GM19372 (cell line): ENCODE measurements at regions not wholly inside any gene's neighbourhood (a gene's known extent, or its start where the extent isn't known, plus 50 kb on each side); places are given as distances from the start of the nearest gene placed in this dataset.
"Not testable (repeated sequence)": the region's sequence is repeated elsewhere in the genome, so short reads cannot be mapped to it uniquely, and the experiment has no call there.

Experiments used
- ATAC-seq: cut with Tn5 transposase; IDR thresholded peaks from one replicate; pipeline ENCODE4 v1.9.1; 2021; ENCODE audit warnings: mild to moderate bottlenecking, low read depth, moderate library complexity; ENCODE audit not compliant: unreplicated experiment

DNA sequence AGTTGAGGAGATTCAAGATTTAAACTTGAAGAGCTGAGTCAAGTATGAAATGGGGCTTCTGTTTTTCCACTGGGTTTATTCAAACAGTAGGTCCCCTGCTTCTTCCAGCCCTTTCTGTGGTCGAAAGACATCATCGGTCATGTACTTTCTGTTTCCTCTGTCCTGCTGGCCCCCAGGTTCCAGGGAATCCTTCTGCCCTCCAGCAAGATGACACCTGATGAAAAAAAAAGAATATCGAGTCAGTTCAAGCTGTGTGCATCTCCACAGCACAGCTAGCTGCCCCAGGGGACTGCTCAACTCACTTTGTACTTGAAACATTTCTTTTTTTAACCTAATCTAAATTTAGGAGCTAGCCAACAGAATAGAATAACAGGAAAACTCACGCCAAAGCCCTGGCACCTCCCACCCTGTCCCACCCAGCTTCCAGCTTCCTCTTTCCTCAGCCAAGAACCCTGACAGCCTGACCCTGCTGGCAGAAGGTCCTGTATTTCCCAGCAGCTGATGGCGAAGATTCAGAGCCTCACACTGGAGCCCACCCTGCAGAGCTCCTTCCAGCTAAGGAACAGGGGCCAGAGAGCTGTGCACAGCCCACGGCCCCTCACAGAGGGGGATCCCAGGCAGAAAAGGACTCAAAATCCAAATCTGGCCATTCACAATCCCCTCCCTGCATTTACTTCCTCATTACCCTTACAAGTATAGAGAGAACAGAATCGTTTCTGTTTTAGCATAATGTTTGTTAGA, 176.5 kb downstream of the PSMG1 start:
- no peak for ATAC-seq

DNA sequence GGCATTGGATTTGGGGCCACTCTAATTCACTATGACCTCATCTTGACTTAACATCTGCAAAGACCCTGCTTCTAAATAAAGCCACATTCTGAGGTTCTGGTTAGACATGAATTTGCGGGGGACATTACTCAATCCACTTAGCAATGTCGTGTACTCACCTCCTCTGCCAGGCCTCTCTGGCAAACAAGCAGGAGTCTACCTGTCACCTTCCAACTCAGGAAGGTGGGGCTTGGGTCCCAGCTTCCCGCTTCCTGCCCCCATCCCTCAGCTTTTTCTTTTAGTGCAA, 177.8 kb downstream of the PSMG1 start:
- no peak for ATAC-seq

DNA sequence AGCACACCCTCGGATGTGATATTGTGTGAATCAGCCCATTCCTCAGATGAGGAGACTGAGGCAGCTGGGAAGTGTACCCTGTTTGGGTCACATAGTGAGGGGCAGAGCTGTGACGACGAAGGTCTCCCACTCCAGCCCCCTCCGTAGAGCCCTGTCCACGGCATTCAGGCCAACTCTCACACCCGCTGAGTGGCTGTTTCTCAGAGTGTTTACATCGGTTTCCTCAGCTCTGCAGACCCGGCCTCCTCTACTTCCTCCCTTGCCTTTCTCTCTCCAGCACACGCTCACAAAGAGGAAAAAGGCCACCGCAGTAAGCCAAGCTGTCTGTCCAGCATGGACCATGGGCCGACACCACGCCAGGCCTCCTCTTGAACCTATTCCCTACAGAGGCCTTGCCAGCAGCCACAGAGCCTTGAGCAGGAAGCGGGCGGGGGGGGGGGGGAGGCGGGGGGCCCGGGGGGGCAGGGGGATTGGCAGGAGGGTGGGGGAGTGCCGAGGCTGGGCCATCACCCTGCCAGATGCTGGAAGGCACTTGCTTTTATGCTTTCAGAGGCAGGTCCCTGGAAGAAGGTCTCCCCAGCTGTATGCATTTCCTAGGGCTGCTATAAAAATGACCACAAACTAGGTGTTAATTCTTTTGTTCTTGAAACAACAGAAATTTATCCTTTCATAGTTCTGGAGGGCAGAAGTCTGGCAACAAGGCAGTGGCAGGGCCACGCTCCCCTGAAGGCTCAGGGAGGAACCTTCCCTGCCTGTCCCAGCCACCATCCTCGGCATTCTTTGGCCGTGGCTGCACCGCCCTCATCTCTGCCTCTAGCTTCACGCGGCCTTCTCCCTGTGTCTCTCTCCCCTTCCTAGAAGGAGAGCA, 178.4 kb downstream of the PSMG1 start:
- no peak for ATAC-seq

DNA sequence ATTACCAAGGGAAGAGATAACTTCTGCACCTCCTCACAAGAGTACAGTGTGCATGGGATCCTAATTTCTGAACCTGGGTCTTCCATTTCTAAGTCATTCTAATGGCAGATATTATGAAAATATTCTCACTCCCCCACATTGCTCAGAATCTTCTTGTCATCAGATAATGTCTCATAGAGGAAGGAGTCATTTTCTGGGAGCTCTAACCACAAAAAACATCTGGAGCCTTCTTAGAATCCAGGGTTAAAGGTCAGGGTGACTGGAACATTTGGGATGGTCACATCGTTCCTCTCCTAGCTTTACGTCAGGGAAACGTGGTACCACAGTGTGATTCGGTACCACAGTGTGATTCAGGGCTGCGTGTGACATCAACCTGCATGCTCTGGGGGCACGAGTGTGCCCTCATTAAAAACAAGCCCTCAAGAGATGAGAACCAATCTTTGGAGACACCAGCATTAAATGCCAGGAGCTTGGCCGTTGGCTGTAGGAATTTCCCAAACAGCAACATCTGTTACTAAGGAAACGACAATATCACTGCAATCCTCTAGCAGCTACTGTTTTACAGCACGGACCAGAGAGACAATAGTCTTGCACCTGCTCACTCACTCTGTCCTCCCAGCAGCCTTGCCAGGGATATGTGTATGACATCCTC, 179.1 kb downstream of the PSMG1 start:
- no peak for ATAC-seq

DNA sequence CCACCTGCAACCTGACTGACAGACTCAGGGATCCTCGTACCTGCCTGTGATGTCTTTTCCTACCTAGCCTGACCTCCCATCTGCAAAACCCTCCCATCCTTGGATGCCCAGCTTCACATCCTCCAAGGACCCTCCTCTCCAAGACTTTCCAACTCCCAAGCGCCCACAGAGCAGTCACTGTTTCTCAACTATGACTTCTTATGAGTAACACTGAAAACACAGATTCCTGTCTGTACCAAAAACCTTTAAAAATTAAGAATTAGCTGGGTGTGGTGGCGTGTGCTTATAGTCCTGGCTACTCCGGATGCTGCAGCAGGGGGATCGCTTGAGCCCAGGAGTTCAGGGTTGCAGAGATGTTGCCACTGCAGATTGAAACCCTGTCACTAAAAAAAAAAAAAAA, 181.9 kb downstream of the PSMG1 start:
- ATAC-seq: no peak

DNA sequence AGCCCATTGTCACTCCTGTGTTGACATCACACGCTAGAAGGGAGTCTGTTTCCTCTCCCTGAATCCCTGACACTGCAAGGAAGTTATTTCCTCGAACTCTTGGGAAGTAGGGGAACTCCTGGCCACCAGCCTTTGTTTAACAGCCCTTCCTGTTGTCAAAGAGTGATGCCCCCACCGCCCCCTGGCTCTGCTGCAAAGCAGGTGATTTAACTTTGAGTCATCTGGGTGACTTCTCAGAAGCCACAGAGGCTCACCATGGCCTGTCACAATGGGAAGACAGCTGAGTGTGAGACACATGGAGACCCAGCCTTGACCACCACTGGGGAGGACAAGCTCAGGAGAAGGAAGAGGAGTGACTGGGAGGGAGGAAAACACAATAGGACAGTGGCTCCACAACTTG, 182.8 kb downstream of the PSMG1 start:
- ATAC-seq: no peak

DNA sequence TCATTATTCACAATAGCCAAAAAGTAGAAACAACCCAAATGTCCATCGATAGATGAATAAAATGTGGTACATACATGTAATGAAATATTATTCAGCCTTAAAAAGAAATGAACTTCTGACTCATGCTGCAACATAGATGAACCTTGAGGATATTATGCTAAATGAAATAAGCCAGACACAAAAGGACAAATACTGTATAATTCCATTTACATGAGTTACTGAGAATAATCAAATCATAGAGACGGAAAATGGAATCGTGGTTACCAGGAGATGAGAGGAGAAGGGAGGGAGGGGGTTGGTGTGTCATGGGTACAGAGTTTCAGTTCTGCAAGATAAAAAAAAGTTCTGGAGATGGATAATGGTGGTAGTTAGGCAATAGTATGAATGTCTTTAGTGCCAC, 184.1 kb downstream of the PSMG1 start:
- no peak for ATAC-seq

DNA sequence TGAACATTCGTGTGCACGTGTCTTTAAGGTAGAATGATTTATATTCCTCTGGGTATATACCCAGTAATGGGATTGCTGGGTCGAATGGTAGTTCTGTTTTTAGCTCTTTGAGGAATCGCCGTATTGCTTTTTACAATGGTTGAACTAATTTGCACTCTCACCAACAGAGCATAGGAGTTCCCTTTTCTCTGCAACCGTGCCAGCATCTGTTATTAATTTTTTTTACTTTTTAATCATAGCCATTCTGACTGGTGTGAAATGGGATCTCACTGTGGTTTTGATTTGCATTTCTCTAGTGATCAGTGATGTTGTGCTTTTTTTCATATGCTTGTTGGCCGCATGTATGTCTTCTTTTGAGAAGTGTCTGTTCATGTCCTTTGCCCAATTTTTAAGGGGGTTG, 185.0 kb downstream of the PSMG1 start:
- not testable (repeated sequence) for ATAC-seq

DNA sequence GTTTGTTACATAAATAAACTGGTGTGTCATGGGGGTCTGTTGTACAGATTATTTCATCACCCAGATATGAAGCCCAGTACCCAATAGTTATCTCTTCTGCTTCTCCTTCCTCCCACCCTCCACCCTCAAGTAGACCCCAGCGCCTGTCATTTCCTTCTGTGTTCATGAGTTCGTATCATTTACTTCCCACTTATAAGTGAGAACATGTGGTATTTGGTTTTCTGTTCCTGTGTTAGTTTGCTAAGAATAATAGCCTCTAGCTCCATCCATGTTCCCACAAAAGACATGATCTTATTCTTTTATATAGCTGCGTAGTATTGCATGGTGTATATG, 185.4 kb downstream of the PSMG1 start:
- not testable (repeated sequence) for ATAC-seq

DNA sequence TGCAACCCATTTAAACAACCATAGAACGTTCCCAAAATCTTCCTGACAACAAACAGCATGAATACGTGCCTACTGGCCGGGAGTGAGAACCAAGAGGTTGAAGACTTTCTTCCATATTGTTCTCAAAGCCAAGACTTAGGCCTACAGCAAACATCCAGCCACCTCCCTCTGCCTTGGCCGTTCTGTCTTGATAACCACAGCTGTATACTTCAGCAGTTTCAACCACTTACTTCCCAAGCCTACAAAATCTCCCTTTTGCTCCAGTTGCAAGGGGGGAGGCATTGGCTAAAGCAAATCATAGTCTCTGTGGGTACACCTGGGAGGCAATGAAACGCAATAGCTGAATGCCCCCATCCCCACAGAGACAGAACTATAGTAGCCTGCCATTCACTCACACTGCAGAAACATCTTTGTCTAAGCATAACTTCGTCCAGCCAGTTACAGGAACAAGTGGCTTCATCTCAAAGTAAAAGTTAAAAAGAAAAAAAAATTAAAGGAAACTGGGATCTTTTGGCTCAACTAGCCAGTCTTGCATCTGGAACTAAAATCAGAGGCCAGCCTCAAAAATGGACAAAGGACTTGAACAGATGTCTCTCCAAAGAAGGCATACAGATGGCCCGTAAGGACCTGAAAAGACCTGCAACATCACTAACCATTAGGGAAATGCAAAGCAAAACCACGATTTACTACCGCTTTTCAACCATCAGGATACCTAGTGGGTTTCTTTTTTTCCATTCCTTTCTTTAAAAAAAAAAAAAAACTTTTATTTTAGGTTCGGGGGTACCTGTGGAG, 186.0 kb downstream of the PSMG1 start:
- ATAC-seq: no peak

DNA sequence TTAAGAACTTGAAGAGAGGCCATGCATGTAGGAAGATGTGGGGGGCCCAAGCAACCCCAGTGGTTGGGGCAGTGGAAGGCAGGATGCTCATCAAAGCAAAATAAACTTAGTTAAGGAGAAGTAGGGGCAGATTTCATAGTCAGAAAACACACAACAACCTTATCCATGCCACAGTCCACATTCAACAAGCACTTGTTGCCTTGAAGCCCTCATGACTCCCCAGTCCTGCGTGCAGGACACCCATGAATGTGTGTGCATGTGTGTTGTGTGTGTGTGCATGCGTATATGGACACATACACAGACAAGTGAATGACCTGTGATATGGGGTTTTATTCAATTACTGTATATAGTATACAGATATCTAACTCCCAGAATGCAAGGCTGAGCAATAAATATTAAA, 186.9 kb downstream of the PSMG1 start:
- no peak for ATAC-seq

DNA sequence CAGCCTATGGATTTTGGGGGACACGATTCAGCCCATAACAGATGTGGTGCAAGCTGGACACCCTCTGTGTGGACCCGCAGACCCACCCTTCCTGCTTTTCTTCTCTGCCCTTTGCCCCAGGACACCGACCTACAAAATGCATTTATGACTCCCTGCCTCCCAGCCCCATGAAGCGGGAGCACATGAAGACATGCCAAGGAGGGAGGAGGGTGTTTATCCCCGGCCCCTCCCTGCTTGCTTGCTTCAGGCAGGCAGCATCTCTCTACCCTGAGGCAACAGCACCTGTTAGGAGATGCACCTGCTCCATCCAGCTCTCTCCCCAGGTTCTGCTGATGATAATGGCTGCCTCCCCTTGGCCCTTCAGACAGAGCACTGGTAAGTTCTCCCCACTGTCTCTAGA, 187.5 kb downstream of the PSMG1 start:
- no peak for ATAC-seq

DNA sequence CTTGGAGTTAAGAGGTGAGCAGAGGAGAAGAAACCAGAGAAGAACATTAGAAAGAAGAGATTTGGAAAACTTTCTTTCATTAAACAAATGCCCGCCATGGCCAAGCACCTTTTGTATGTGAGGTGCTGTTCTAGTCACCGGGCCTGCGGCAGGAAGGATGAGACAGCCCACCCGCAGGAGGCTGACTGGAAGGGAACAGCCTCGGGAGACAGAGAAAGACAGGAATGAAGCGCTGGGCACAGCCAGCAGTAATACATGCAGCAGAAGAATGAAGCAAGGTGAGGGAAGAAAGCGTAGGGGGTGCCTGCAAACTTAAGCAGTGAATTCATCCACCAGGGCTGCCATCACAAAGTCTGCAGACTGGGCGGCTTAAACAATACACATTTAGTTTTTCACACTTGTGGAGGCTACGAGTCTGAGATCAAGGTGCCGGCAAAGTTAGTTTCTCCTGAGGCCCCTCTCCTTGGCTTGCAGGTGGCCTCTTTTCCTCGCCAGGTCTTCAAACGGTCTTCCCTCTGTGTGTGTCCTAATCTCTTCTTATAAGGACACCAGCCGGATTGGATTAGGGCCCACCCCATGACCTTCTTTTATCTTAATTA, 188.1 kb downstream of the PSMG1 start:
- ATAC-seq: no peak

DNA sequence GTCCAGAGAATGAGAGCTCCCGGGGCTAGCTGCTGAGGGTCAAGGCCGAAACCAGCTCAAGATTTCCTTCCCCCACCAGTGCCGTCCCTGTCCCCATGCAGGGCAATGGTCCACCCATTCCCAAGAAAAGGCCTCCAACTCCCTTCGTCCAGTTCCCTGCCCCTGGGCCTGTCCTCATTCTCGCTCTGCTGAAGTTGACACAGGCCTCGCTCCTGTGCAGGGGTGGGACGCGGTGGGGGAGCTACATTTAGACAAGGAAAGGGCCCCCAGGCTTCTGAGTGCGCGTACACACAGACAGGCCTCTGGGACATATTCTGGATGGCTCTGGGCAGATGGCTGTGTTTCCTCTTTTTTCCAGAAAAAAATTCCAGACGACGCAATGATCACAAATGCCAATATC, 188.3 kb downstream of the ETS2 start:
- no peak for ATAC-seq

DNA sequence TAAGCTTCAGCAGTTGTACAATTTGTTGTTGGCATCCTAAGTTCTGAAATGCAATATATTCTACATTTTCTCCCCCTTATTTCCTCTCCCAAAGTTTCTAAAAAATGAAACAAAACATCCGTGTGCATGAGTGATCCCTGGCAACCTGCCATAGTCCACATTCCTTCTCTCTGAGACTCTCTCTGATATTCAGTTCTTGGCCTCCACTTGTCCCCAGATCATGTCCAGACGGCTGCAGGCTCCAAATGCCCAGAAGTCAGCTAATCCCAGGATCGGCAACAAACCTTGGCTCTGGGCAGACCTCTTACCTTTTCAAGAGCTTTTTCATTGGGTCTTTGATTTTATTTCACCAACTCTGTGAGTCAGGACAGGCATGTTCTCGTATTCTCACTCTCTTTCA, 187.8 kb downstream of the ETS2 start:
- ATAC-seq: no peak

DNA sequence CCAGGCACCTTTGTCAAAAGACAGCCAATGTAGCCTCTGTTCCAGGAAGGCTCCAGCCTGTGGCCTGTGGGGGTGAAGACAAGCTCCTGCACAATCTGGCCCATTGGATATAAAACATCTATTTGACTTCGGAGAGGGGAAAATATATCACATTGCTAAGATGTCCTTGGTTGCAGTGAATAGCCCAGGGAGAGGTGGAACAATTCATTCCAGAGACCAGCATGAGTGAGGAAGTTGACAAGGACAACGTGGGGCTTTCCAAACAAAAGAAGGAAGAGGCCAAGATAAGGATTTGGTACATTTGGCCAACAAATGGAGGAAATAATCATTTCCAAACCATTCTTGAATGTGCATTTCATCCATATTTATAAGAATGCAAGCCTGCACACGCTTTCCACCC, 187.0 kb downstream of the ETS2 start:
- ATAC-seq: no peak

DNA sequence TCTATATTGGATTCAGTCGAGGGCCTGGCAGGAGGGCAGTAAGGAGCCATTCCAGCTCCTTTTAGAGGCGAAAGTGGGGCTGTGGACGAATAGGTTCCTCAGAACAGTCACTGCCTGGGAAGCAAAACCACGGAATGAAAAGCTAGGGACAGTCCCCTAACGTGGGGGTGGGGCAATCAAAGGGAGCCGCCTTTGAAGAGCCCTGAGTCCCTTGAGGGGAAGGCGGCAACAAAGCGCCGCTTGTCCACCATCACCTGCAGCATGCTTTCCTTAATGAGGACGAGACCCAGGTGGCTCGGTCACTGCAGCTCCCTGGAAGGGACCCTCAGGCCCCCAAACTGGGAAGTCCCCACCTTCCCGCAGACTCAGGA, 184.7 kb downstream of the ETS2 start:
- ATAC-seq: no peak

DNA sequence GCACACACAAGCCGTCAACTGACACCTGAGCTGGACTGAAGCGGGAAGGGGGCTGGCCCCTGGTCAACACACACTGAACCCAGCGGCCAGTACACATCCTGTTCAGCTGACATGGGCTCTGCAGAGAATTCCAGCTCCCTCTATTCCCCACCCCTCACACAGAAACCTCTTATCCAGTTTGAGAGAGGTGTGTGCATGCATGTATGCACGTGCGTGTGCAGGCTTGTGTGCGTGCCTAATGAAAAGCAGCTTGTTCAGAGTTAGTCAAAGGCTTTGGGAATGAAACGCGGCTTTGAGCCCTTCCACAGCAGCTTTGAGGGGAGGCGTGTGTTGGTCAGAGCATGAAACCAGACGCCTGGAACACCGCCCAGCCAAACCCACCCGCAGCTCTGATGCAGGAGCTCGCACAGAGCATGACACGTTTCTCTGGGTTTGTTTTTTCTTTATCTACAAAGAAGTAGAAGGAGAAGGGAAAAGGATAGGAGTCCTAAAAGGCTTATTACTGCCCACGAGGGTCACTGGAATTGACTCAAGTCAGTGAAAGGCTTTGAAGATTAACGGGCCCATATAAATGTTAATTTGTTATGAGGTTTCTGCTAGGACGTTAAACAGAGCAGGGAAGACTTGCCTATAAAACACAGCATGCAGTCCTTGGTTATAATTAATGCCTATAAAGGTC, 184.2 kb downstream of the ETS2 start:
- no peak for ATAC-seq

DNA sequence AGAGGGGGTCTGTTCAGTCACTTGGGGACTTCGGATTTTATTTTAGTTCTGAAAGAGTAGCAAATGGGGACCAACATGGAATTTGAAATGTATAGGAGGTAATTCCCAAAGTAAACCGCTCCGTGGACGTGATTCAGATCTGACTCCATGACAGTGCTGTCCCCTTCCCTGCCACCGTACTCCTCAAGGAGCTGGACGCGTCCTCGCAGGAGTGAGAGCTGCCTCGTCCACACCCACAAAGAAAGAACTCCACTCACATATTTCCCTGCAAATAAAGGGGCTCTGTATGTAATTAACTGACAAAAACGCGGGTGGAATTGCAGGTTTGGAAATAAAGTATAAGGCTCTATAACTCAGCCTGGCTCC, 183.6 kb downstream of the ETS2 start:
- ATAC-seq: no peak
